Nephron progenitor cell (in vitro differentiated cells): ENCODE measurements at regions not wholly inside any gene's neighbourhood (a gene's known extent, or its start where the extent isn't known, plus 50 kb on each side); places are given as distances from the start of the nearest gene placed in this dataset.

Source experiments
- DNase-seq: peaks from one replicate; pipeline ENCODE4 v3.0.0; 2021
- H3K27ac Mint-ChIP-seq: 2 replicates; pipeline ENCODE4 v1.8.0; 2021; ENCODE audit warnings: mild to moderate bottlenecking, moderate library complexity, mixed read lengths
- H3K27me3 Mint-ChIP-seq: 2 replicates; pipeline ENCODE4 v1.8.0; 2021; ENCODE audit warnings: mild to moderate bottlenecking, low read depth, mixed read lengths; ENCODE audit not compliant: poor library complexity
- H3K36me3 Mint-ChIP-seq: 2 replicates; pipeline ENCODE4 v1.8.0; 2021; ENCODE audit warnings: low read depth, mixed read lengths
- H3K4me1 Mint-ChIP-seq: 2 replicates; pipeline ENCODE4 v1.8.0; 2021; ENCODE audit warnings: mixed read lengths
- H3K4me3 Mint-ChIP-seq: 2 replicates; pipeline ENCODE4 v1.8.0; 2021; ENCODE audit warnings: mild to moderate bottlenecking, moderate library complexity, mixed read lengths
- H3K9me3 Mint-ChIP-seq: 2 replicates; pipeline ENCODE4 v1.8.0; 2021; ENCODE audit warnings: mild to moderate bottlenecking, moderate library complexity, mixed read lengths
- TF ChIP-seq, protein P1 (sequence below): fragments of 200-600 bp; sonication (generic); IDR thresholded peaks from 2 replicates; pipeline ENCODE4 v1.5.0; 2021; ENCODE audit warnings: antibody characterized with exemption

- Mint-ChIP-seq H3K27me3 (peaks cover 2% of the 10 kb centered on the region), H3K4me1 (peaks cover 26% of the 10 kb centered on the region), H3K4me3 (no peak overlapping the region), H3K36me3 (no peaks in the 10 kb centered on the region), H3K27ac (no peak overlapping the region), H3K9me3 (peaks cover 23% of the 10 kb centered on the region)
- DNase-seq: no peak
- TF ChIP-seq, protein P1, sequence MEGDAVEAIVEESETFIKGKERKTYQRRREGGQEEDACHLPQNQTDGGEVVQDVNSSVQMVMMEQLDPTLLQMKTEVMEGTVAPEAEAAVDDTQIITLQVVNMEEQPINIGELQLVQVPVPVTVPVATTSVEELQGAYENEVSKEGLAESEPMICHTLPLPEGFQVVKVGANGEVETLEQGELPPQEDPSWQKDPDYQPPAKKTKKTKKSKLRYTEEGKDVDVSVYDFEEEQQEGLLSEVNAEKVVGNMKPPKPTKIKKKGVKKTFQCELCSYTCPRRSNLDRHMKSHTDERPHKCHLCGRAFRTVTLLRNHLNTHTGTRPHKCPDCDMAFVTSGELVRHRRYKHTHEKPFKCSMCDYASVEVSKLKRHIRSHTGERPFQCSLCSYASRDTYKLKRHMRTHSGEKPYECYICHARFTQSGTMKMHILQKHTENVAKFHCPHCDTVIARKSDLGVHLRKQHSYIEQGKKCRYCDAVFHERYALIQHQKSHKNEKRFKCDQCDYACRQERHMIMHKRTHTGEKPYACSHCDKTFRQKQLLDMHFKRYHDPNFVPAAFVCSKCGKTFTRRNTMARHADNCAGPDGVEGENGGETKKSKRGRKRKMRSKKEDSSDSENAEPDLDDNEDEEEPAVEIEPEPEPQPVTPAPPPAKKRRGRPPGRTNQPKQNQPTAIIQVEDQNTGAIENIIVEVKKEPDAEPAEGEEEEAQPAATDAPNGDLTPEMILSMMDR: no peak
Measured at GRCh38 chr11:69393178-69393832, 88.2 kb upstream of the LINC01488 start.

GRCh38 chr11:69393865-69394233 is 87.6 kb upstream of the LINC01488 start:
- TF ChIP-seq, protein P1: no peak
- DNase-seq: no peak
- H3K27ac Mint-ChIP-seq: no peak overlapping the region
- peaks cover 17% of the 10 kb centered on the region for H3K9me3 Mint-ChIP-seq
- H3K4me1 Mint-ChIP-seq: peaks cover 31% of the 10 kb centered on the region
- no peak overlapping the region for H3K4me3 Mint-ChIP-seq
- peaks cover 2% of the 10 kb centered on the region for H3K27me3 Mint-ChIP-seq
- no peaks in the 10 kb centered on the region for H3K36me3 Mint-ChIP-seq

- DNase-seq: no peak
- TF ChIP-seq, protein P1: no peak
- H3K36me3 Mint-ChIP-seq: no peaks in the 10 kb centered on the region
- no peak overlapping the region for H3K4me3 Mint-ChIP-seq
- peaks cover 13% of the 10 kb centered on the region for H3K9me3 Mint-ChIP-seq
- peaks cover 2% of the 10 kb centered on the region for H3K27me3 Mint-ChIP-seq
- H3K27ac Mint-ChIP-seq: peak overlapping the region; percentile 36
- H3K4me1 Mint-ChIP-seq: peaks cover 36% of the 10 kb centered on the region
Measured at GRCh38 chr11:69394234-69394868, 87.1 kb upstream of the LINC01488 start.

- Mint-ChIP-seq H3K4me3 (no peak overlapping the region), H3K9me3 (peaks cover 9% of the 10 kb centered on the region), H3K27me3 (peaks cover 2% of the 10 kb centered on the region), H3K27ac (peak overlapping the region; percentile 36), H3K4me1 (peaks cover 41% of the 10 kb centered on the region), H3K36me3 (no peaks in the 10 kb centered on the region)
- TF ChIP-seq, protein P1: no peak
- no peak for DNase-seq
Measured at GRCh38 chr11:69394869-69395246, 86.6 kb upstream of the LINC01488 start.

- no peak for DNase-seq
- TF ChIP-seq, protein P1: no peak
- H3K27ac Mint-ChIP-seq: peak overlapping the region; percentile 36
- H3K4me1 Mint-ChIP-seq: peaks cover 42% of the 10 kb centered on the region
- peaks cover under 1% of the 10 kb centered on the region for H3K27me3 Mint-ChIP-seq
- H3K36me3 Mint-ChIP-seq: no peaks in the 10 kb centered on the region
- no peak overlapping the region for H3K4me3 Mint-ChIP-seq
- peaks cover 5% of the 10 kb centered on the region for H3K9me3 Mint-ChIP-seq
Measured at GRCh38 chr11:69395287-69395686, 86.2 kb upstream of the LINC01488 start.
